ENCODE measurements at regions not wholly inside any gene's neighbourhood (a gene's known extent, or its start where the extent isn't known, plus 50 kb on each side); places are given as distances from the start of the nearest gene placed in this dataset.

DNA sequence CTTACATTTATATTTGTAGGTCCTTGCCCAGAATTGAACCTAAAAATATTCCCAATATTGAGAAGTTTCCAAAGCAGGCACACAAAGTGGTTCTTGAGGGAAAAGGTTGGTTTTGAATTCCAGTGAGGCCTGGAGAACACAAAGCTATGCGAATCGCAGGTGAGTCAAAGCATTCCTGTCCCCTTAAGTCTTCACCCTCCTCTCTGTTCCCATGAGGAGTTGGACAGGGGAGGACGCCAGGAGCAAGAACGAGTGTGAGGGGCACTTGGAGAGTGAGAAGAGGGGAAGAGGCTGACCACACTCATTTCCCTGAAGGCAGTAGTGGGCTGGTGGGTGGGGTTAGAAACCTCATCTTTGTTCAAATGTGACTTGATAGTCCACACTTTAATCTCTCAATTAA lies 185.8 kb upstream of the EOMES start (continued):
- TF ChIP-seq, protein P1, sequence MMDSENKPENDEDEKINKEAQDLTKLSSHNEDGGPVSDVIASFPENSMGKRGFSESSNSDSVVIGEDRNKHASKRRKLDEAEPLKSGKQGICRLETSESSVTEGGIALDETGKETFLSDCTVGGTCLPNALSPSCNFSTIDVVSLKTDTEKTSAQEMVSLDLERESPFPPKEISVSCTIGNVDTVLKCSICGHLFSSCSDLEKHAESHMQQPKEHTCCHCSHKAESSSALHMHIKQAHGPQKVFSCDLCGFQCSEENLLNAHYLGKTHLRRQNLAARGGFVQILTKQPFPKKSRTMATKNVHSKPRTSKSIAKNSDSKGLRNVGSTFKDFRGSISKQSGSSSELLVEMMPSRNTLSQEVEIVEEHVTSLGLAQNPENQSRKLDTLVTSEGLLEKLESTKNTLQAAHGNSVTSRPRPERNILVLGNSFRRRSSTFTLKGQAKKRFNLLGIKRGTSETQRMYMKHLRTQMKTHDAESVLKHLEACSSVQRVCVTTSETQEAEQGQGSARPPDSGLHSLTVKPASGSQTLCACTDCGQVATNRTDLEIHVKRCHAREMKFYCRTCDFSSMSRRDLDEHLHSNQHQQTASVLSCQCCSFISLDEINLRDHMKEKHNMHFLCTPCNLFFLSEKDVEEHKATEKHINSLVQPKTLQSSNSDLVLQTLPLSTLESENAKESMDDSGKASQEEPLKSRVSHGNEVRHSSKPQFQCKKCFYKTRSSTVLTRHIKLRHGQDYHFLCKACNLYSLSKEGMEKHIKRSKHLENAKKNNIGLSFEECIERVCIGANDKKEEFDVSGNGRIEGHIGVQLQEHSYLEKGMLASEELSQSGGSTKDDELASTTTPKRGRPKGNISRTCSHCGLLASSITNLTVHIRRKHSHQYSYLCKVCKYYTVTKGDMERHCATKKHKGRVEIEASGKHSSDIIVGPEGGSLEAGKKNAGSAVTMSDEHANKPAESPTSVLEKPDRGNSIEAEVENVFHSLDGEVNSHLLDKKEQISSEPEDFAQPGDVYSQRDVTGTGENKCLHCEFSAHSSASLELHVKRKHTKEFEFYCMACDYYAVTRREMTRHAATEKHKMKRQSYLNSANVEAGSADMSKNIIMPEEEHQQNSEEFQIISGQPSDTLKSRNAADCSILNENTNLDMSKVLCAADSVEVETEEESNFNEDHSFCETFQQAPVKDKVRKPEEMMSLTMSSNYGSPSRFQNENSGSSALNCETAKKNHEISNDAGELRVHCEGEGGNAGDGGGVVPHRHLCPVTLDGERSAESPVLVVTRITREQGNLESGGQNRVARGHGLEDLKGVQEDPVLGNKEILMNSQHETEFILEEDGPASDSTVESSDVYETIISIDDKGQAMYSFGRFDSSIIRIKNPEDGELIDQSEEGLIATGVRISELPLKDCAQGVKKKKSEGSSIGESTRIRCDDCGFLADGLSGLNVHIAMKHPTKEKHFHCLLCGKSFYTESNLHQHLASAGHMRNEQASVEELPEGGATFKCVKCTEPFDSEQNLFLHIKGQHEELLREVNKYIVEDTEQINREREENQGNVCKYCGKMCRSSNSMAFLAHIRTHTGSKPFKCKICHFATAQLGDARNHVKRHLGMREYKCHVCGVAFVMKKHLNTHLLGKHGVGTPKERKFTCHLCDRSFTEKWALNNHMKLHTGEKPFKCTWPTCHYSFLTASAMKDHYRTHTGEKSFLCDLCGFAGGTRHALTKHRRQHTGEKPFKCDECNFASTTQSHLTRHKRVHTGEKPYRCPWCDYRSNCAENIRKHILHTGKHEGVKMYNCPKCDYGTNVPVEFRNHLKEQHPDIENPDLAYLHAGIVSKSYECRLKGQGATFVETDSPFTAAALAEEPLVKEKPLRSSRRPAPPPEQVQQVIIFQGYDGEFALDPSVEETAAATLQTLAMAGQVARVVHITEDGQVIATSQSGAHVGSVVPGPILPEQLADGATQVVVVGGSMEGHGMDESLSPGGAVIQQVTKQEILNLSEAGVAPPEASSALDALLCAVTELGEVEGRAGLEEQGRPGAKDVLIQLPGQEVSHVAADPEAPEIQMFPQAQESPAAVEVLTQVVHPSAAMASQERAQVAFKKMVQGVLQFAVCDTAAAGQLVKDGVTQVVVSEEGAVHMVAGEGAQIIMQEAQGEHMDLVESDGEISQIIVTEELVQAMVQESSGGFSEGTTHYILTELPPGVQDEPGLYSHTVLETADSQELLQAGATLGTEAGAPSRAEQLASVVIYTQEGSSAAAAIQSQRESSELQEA (IDR thresholded peaks at IDR 0.05; ENCODE audit: low read depth), result no peak
- TF ChIP-seq, protein P2, sequence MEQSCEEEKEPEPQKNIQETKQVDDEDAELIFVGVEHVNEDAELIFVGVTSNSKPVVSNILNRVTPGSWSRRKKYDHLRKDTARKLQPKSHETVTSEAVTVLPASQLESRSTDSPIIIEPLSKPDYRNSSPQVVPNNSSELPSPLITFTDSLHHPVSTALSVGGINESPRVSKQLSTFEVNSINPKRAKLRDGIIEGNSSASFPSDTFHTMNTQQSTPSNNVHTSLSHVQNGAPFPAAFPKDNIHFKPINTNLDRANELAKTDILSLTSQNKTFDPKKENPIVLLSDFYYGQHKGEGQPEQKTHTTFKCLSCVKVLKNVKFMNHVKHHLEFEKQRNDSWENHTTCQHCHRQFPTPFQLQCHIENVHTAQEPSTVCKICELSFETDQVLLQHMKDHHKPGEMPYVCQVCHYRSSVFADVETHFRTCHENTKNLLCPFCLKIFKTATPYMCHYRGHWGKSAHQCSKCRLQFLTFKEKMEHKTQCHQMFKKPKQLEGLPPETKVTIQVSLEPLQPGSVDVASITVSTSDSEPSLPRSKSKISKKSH (CRISPR knock-in tag; IDR thresholded peaks at IDR 0.05), result no peak

Data from K562 (cell line).